ENCODE measurements at regions not wholly inside any gene's neighbourhood (a gene's known extent, or its start where the extent isn't known, plus 50 kb on each side); places are given as distances from the start of the nearest gene placed in this dataset.

DNA sequence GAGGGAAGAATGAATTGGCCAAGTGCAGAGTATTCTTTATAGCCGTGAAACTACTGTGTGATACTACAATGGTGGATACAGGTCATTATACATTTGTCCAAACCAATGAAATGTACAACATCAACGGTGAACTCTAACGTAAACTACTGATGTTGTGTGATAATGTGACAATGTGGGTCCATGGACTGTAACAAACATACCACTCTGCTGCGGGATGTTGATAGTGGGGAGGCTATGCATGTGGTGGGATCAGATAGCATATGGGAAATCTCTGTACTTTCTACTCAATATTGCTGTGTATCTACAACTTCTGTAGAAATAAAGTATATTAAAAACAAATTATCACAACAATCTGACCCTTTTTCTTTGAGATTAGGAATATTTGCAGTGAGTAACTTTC is 101.1 kb downstream of the TEX13C start:
- TF ChIP-seq EZH2 (conservative IDR thresholded peaks at IDR 0.05; ENCODE audit: low read depth, low read length) (no peak), YY1 (IDR thresholded peaks at IDR 0.05; ENCODE audit: insufficient read depth, insufficient replicate concordance, low read depth, low read length) (no peak), POLR2AphosphoS5 (IDR thresholded peaks at IDR 0.05; ENCODE audit: low read depth, low read length) (no peak), KDM1A (CRISPR knock-in tag; IDR thresholded peaks at IDR 0.05) (no peak), HCFC1 (IDR thresholded peaks at IDR 0.05; ENCODE audit: low read depth, low read length) (no peak), KLF6 (CRISPR knock-in tag; IDR thresholded peaks at IDR 0.05) (no peak), FOXJ3 (CRISPR knock-in tag; IDR thresholded peaks at IDR 0.05; ENCODE audit: borderline replicate concordance) (no peak), FOXK1 (CRISPR knock-in tag; IDR thresholded peaks at IDR 0.05; ENCODE audit: borderline replicate concordance, low read depth) (no peak), ZNF3 (CRISPR knock-in tag; IDR thresholded peaks at IDR 0.05) (no peak)
- TF ChIP-seq, protein P1, sequence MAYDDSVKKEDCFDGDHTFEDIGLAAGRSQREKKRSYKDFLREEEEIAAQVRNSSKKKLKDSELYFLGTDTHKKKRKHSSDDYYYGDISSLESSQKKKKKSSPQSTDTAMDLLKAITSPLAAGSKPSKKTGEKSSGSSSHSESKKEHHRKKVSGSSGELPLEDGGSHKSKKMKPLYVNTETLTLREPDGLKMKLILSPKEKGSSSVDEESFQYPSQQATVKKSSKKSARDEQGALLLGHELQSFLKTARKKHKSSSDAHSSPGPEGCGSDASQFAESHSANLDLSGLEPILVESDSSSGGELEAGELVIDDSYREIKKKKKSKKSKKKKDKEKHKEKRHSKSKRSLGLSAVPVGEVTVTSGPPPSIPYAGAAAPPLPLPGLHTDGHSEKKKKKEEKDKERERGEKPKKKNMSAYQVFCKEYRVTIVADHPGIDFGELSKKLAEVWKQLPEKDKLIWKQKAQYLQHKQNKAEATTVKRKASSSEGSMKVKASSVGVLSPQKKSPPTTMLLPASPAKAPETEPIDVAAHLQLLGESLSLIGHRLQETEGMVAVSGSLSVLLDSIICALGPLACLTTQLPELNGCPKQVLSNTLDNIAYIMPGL (CRISPR knock-in tag; IDR thresholded peaks at IDR 0.05; ENCODE audit: borderline replicate concordance in 1 of 2, low read depth in 1 of 2): no peak
- TF ChIP-seq, protein P2, sequence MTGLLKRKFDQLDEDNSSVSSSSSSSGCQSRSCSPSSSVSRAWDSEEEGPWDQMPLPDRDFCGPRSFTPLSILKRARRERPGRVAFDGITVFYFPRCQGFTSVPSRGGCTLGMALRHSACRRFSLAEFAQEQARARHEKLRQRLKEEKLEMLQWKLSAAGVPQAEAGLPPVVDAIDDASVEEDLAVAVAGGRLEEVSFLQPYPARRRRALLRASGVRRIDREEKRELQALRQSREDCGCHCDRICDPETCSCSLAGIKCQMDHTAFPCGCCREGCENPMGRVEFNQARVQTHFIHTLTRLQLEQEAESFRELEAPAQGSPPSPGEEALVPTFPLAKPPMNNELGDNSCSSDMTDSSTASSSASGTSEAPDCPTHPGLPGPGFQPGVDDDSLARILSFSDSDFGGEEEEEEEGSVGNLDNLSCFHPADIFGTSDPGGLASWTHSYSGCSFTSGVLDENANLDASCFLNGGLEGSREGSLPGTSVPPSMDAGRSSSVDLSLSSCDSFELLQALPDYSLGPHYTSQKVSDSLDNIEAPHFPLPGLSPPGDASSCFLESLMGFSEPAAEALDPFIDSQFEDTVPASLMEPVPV (CRISPR knock-in tag; IDR thresholded peaks at IDR 0.05): no peak
- TF ChIP-seq, protein P3, sequence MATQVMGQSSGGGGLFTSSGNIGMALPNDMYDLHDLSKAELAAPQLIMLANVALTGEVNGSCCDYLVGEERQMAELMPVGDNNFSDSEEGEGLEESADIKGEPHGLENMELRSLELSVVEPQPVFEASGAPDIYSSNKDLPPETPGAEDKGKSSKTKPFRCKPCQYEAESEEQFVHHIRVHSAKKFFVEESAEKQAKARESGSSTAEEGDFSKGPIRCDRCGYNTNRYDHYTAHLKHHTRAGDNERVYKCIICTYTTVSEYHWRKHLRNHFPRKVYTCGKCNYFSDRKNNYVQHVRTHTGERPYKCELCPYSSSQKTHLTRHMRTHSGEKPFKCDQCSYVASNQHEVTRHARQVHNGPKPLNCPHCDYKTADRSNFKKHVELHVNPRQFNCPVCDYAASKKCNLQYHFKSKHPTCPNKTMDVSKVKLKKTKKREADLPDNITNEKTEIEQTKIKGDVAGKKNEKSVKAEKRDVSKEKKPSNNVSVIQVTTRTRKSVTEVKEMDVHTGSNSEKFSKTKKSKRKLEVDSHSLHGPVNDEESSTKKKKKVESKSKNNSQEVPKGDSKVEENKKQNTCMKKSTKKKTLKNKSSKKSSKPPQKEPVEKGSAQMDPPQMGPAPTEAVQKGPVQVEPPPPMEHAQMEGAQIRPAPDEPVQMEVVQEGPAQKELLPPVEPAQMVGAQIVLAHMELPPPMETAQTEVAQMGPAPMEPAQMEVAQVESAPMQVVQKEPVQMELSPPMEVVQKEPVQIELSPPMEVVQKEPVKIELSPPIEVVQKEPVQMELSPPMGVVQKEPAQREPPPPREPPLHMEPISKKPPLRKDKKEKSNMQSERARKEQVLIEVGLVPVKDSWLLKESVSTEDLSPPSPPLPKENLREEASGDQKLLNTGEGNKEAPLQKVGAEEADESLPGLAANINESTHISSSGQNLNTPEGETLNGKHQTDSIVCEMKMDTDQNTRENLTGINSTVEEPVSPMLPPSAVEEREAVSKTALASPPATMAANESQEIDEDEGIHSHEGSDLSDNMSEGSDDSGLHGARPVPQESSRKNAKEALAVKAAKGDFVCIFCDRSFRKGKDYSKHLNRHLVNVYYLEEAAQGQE (IDR thresholded peaks at IDR 0.05; ENCODE audit: borderline replicate concordance in 1 of 2, low read depth in 1 of 2, low read length in 2 of 2): no peak
- TF ChIP-seq, protein P4, sequence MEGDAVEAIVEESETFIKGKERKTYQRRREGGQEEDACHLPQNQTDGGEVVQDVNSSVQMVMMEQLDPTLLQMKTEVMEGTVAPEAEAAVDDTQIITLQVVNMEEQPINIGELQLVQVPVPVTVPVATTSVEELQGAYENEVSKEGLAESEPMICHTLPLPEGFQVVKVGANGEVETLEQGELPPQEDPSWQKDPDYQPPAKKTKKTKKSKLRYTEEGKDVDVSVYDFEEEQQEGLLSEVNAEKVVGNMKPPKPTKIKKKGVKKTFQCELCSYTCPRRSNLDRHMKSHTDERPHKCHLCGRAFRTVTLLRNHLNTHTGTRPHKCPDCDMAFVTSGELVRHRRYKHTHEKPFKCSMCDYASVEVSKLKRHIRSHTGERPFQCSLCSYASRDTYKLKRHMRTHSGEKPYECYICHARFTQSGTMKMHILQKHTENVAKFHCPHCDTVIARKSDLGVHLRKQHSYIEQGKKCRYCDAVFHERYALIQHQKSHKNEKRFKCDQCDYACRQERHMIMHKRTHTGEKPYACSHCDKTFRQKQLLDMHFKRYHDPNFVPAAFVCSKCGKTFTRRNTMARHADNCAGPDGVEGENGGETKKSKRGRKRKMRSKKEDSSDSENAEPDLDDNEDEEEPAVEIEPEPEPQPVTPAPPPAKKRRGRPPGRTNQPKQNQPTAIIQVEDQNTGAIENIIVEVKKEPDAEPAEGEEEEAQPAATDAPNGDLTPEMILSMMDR (CRISPR knock-in tag; IDR thresholded peaks at IDR 0.05): no peak
